Body of pancreas (tissue), 4 donors: ENCODE measurements at regions not wholly inside any gene's neighbourhood (a gene's known extent, or its start where the extent isn't known, plus 50 kb on each side); places are given as distances from the start of the nearest gene placed in this dataset.

Experiments used
- ATAC-seq: fragments of 150-250 bp; one replicate; pipeline ENCODE4 v1.9.1; 2016
- DNase-seq, 4 donors: peaks; one replicate each; pipeline ENCODE4 v3.0.0-alpha.2; 2019
- H3K27ac ChIP-seq, 4 donors: fragments of 200-600 bp; sonication (generic); 1 replicate in 3 of 4; 2 replicates in 1 of 4; pipeline versions ENCODE4 v1.5.1 to v1.6.1; 2016 to 2019; ENCODE audit warnings: mild to moderate bottlenecking in 1 of 4, mixed read lengths in 1 of 4, moderate library complexity in 1 of 4
- H3K27me3 ChIP-seq, 2 donors: fragments of 200-600 bp; sonication (generic); one replicate each; pipeline ENCODE4 v1.6.0; 2016; ENCODE audit warnings: mild to moderate bottlenecking in 1 of 2
- H3K36me3 ChIP-seq, 2 donors: fragments of 200-600 bp; sonication (generic); replicated peaks in 1 of 2; 2 replicates each; pipeline ENCODE4 v1.5.1; 2016; ENCODE audit warnings: low read depth in 2 of 2; ENCODE audit not compliant: insufficient read depth in 1 of 2
- H3K4me1 ChIP-seq: fragments of 200-600 bp; sonication (generic); one replicate; pipeline ENCODE4 v1.6.0; 2016
- H3K4me3 ChIP-seq, 2 donors: fragments of 200-600 bp; sonication (generic); 1 replicate in 1 of 2; 2 replicates in 1 of 2; pipeline ENCODE4 v1.5.1; 2016 to 2019
- H3K9me3 ChIP-seq, 3 donors: fragments of 200-600 bp; sonication (generic); 1 replicate in 2 of 3; 2 replicates in 1 of 3; pipeline ENCODE4 v1.5.1; 2016
- POLR2A ChIP-seq, 3 donors: fragments of 450-650 bp; IDR thresholded peaks; one replicate each; pipeline ENCODE4 v1.6.1; 2016; ENCODE audit warnings: antibody characterized with exemption in 3 of 3, mild to moderate bottlenecking in 2 of 3
- WGBS, 2 donors: methylation state at CpG; one replicate each; pipeline ENCODE4 v1.1.5; 2017; 5-methylcytosine and 5-hydroxymethylcytosine counted together
- intact Hi-C: fragments of 100-400 bp; cut with DNase I; formaldehyde crosslinking; loops from one replicate; pipeline ENCODE4 v1.15.1; 2023
- TF ChIP-seq, protein P1 (sequence below), 7 experiments: fragments of 450-650 bp in 4 of 7; fragments of 200-600 bp in 3 of 7; sonication (generic) in 3 of 7; IDR thresholded peaks; one replicate each; pipeline ENCODE4 v1.5.1; 2016 to 2019; ENCODE audit warnings: antibody characterized with exemption in 7 of 7

DNA sequence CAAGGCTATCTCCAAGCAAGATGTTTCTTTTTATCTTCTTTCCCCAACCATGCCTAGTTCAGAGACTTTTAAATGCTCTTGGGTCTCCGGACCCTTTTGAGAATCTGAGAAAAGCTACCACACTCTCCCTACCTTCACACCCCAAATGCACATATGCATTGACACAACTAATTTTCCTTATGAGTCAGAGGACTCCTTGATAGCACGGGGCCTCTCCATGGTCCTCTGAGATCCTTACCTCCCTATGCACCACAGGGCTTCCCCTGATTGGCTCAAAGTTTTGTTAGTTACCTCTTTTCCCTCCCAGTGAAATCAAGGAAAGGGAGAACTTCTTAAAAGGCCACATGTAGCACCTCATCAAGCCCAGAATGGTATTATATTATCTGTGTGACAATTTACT lies 86.8 kb upstream of the ATP6AP2 start:
- no peak for TF ChIP-seq POLR2A (IDR thresholded peaks at IDR 0.05)
- TF ChIP-seq, protein P1, sequence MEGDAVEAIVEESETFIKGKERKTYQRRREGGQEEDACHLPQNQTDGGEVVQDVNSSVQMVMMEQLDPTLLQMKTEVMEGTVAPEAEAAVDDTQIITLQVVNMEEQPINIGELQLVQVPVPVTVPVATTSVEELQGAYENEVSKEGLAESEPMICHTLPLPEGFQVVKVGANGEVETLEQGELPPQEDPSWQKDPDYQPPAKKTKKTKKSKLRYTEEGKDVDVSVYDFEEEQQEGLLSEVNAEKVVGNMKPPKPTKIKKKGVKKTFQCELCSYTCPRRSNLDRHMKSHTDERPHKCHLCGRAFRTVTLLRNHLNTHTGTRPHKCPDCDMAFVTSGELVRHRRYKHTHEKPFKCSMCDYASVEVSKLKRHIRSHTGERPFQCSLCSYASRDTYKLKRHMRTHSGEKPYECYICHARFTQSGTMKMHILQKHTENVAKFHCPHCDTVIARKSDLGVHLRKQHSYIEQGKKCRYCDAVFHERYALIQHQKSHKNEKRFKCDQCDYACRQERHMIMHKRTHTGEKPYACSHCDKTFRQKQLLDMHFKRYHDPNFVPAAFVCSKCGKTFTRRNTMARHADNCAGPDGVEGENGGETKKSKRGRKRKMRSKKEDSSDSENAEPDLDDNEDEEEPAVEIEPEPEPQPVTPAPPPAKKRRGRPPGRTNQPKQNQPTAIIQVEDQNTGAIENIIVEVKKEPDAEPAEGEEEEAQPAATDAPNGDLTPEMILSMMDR (IDR thresholded peaks at IDR 0.05) = no peak
- no peaks in the 10 kb centered on the region for H3K9me3 ChIP-seq
- no peaks in the 10 kb centered on the region for H3K4me1 ChIP-seq
- WGBS, 2 donors = 72 to 75% methylated on average over 2 of the region's 2 CpGs
- no peaks in the 10 kb centered on the region for H3K36me3 ChIP-seq
- DNase-seq (no peak), ATAC-seq (no peak)
- no peak overlapping the region for H3K27ac ChIP-seq
- H3K4me3 ChIP-seq = no peak overlapping the region
- no peaks in the 10 kb centered on the region for H3K27me3 ChIP-seq
- intact Hi-C loops = no loop called here

DNA sequence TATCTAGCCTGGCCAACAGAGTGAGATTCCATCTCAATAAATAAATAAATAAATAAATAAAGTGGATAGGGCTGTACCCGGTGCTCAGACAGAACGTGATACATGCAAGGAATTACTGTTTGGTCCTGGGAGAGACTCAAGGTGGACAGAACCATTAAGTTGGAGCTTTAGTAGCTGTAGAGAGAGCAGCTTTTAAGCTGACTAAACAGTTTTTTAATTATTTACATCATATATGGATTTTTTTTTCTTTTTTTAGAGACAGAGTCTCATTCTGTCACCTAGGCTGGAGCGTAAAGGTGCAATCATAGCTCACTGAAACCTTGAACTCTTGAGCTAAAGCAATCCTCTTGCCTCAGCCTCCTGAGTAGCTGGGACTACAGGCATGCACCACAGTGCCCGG lies 92.5 kb upstream of the ATP6AP2 start:
- DNase-seq (no peak), ATAC-seq (no peak)
- TF ChIP-seq POLR2A (IDR thresholded peaks at IDR 0.05) = no peak
- TF ChIP-seq, protein P1 (IDR thresholded peaks at IDR 0.05) = no peak
- no peak overlapping the region for H3K4me3 ChIP-seq
- H3K4me1 ChIP-seq = no peaks in the 10 kb centered on the region
- H3K36me3 ChIP-seq = no peaks in the 10 kb centered on the region
- no peak overlapping the region for H3K27ac ChIP-seq
- WGBS, 2 donors = 93% methylated on average over 4 of the region's 4 CpGs
- no peaks in the 10 kb centered on the region for H3K27me3 ChIP-seq
- H3K9me3 ChIP-seq = no peaks in the 10 kb centered on the region
- intact Hi-C loops = no loop called here

DNA sequence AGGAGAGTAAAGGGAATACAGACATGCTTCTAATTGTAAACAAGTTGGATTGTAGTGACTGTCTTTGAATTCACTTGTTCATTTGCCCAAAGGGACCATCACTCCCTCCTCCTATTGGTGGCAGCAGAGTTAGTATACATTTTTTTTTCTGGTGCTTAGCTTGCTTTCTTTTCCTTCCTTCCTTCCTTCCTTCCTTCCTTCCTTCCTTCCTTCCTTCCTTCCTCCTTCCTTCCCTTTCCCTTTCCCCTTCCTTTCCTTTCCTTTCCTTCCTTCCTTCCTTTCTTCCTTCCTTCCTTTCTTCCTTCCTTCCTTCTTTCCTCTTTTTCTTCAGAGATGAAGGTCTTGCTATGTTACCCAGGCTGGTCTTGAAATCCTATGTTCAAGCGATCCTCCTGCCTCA lies 94.8 kb upstream of the ATP6AP2 start:
- DNase-seq (no peak), ATAC-seq (no peak)
- Histone ChIP-seq H3K4me3 (no peak overlapping the region), H3K4me1 (no peaks in the 10 kb centered on the region), H3K27ac (no peak overlapping the region), H3K9me3 (no peaks in the 10 kb centered on the region), H3K27me3 (no peaks in the 10 kb centered on the region), H3K36me3 (no peaks in the 10 kb centered on the region)
- WGBS, 2 donors = 83 to 93% methylated on average over 1 of the region's 1 CpG
- TF ChIP-seq, protein P1 (IDR thresholded peaks at IDR 0.05) = no peak
- no peak for TF ChIP-seq POLR2A (IDR thresholded peaks at IDR 0.05)
- intact Hi-C loops = no loop called here

- ATAC-seq (no peak), DNase-seq (no peak)
- TF ChIP-seq POLR2A (IDR thresholded peaks at IDR 0.05) = no peak
- TF ChIP-seq, protein P1 (IDR thresholded peaks at IDR 0.05) = no peak
- Histone ChIP-seq H3K36me3 (no peaks in the 10 kb centered on the region), H3K27me3 (no peaks in the 10 kb centered on the region), H3K4me3 (no peak overlapping the region), H3K4me1 (no peaks in the 10 kb centered on the region), H3K27ac (peak overlapping the region in 1 of 4 donors; percentile 36), H3K9me3 (no peaks in the 10 kb centered on the region)
- WGBS, 2 donors = 78 to 84% methylated on average over 5 to 6 of the region's 6 CpGs
- intact Hi-C loops = no loop called here
Observed at GRCh38 chrX:40485102-40485826, 95.5 kb upstream of the ATP6AP2 start.
